ENCODE measurements at regions not wholly inside any gene's neighbourhood (a gene's known extent, or its start where the extent isn't known, plus 50 kb on each side); places are given as distances from the start of the nearest gene placed in this dataset.
A peak's percentile ranks its signal among the peaks of the same experiment; 100 is the strongest.

DNA sequence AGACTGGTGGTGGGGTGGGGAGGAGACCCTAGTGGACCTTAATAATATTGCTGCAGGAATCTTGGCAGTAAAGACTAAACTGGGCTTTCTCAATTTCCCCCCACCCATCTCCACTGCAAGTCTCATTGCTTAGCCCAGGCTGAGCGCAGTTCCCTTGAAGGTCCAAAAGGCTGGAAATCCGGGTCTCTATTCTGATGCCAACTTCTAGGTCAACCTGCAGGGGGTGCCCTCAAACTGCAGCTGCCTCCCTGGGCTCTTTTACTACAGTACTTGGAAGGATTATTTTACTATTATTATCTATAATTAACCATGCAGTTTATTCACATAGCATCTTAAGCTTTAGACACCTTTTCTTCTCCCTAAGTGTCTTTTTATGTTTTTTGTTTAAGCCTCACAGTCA is 85.4 kb upstream of the WARS2 start:
- H3K4me3 ChIP-seq (ENCODE audit: insufficient read depth, low read length), result no peak overlapping the region
- H3K36me3 ChIP-seq (ENCODE audit: insufficient read depth, low read length), result no peaks in the 10 kb centered on the region
- no peak overlapping the region for H2AFZ ChIP-seq (ENCODE audit: low read length)
- TF ChIP-seq, protein P1, sequence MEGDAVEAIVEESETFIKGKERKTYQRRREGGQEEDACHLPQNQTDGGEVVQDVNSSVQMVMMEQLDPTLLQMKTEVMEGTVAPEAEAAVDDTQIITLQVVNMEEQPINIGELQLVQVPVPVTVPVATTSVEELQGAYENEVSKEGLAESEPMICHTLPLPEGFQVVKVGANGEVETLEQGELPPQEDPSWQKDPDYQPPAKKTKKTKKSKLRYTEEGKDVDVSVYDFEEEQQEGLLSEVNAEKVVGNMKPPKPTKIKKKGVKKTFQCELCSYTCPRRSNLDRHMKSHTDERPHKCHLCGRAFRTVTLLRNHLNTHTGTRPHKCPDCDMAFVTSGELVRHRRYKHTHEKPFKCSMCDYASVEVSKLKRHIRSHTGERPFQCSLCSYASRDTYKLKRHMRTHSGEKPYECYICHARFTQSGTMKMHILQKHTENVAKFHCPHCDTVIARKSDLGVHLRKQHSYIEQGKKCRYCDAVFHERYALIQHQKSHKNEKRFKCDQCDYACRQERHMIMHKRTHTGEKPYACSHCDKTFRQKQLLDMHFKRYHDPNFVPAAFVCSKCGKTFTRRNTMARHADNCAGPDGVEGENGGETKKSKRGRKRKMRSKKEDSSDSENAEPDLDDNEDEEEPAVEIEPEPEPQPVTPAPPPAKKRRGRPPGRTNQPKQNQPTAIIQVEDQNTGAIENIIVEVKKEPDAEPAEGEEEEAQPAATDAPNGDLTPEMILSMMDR (IDR thresholded peaks at IDR 0.05; ENCODE audit: extremely low read depth, low read depth, low read length), result peak; percentile 17
- H3K4me2 ChIP-seq (ENCODE audit: insufficient read depth, low read length), result no peak overlapping the region
- no peaks in the 10 kb centered on the region for H3K79me2 ChIP-seq (ENCODE audit: insufficient read depth, low read length)
- H3K9me3 ChIP-seq (ENCODE audit: low read depth, low read length), result no peaks in the 10 kb centered on the region
- no peaks in the 10 kb centered on the region for H4K20me1 ChIP-seq (ENCODE audit: insufficient read depth, low read length)
- no peaks in the 10 kb centered on the region for H3K27me3 ChIP-seq (ENCODE audit: insufficient read depth, low read length)
- DNase-seq (ENCODE audit: insufficient read length, low spot score, missing footprints), result no peak
- H3K27ac ChIP-seq (ENCODE audit: low read depth, low read length), result no peak overlapping the region
- H3K4me1 ChIP-seq (ENCODE audit: insufficient read depth, low read length), result peaks cover 5% of the 10 kb centered on the region

- Histone ChIP-seq H4K20me1 (ENCODE audit: insufficient read depth, low read length) (no peaks in the 10 kb centered on the region), H3K36me3 (ENCODE audit: insufficient read depth, low read length) (no peaks in the 10 kb centered on the region), H3K27me3 (ENCODE audit: insufficient read depth, low read length) (no peaks in the 10 kb centered on the region), H2AFZ (ENCODE audit: low read length) (no peak overlapping the region), H3K27ac (ENCODE audit: low read depth, low read length) (no peak overlapping the region), H3K4me1 (ENCODE audit: insufficient read depth, low read length) (peaks cover under 1% of the 10 kb centered on the region), H3K79me2 (ENCODE audit: insufficient read depth, low read length) (no peaks in the 10 kb centered on the region), H3K4me3 (ENCODE audit: insufficient read depth, low read length) (no peak overlapping the region), H3K4me2 (ENCODE audit: insufficient read depth, low read length) (no peak overlapping the region), H3K9me3 (ENCODE audit: low read depth, low read length) (no peaks in the 10 kb centered on the region)
- TF ChIP-seq, protein P1 (IDR thresholded peaks at IDR 0.05; ENCODE audit: extremely low read depth, low read depth, low read length), result no peak
- DNase-seq (ENCODE audit: insufficient read length, low spot score, missing footprints), result no peak
Observed at GRCh38 chr1:119226321-119226720, 85.9 kb upstream of the WARS2 start.

- no peak overlapping the region for H3K4me2 ChIP-seq (ENCODE audit: insufficient read depth, low read length)
Observed at GRCh38 chr1:119226913-119227312, 86.5 kb upstream of the WARS2 start.

GRCh38 chr1:119227456-119227855 is 87.0 kb upstream of the WARS2 start:
- no peaks in the 10 kb centered on the region for H3K9me3 ChIP-seq (ENCODE audit: low read depth, low read length)
- TF ChIP-seq, protein P1 (IDR thresholded peaks at IDR 0.05; ENCODE audit: extremely low read depth, low read depth, low read length), result no peak
- H3K4me2 ChIP-seq (ENCODE audit: insufficient read depth, low read length), result no peak overlapping the region
- no peak overlapping the region for H3K27ac ChIP-seq (ENCODE audit: low read depth, low read length)
- no peak overlapping the region for H3K4me3 ChIP-seq (ENCODE audit: insufficient read depth, low read length)
- H4K20me1 ChIP-seq (ENCODE audit: insufficient read depth, low read length), result no peaks in the 10 kb centered on the region
- DNase-seq (ENCODE audit: insufficient read length, low spot score, missing footprints), result peak; percentile 61
- H2AFZ ChIP-seq (ENCODE audit: low read length), result no peak overlapping the region
- no peaks in the 10 kb centered on the region for H3K27me3 ChIP-seq (ENCODE audit: insufficient read depth, low read length)
- H3K79me2 ChIP-seq (ENCODE audit: insufficient read depth, low read length), result no peaks in the 10 kb centered on the region
- no peaks in the 10 kb centered on the region for H3K4me1 ChIP-seq (ENCODE audit: insufficient read depth, low read length)
- H3K36me3 ChIP-seq (ENCODE audit: insufficient read depth, low read length), result no peaks in the 10 kb centered on the region

More at GRCh38 chr1:119226913-119227312, 86.5 kb upstream of the WARS2 start:
- Histone ChIP-seq H4K20me1 (ENCODE audit: insufficient read depth, low read length) (no peaks in the 10 kb centered on the region), H3K4me1 (ENCODE audit: insufficient read depth, low read length) (no peaks in the 10 kb centered on the region), H3K27ac (ENCODE audit: low read depth, low read length) (no peak overlapping the region), H2AFZ (ENCODE audit: low read length) (no peak overlapping the region), H3K79me2 (ENCODE audit: insufficient read depth, low read length) (no peaks in the 10 kb centered on the region), H3K9me3 (ENCODE audit: low read depth, low read length) (no peaks in the 10 kb centered on the region), H3K4me3 (ENCODE audit: insufficient read depth, low read length) (no peak overlapping the region), H3K36me3 (ENCODE audit: insufficient read depth, low read length) (no peaks in the 10 kb centered on the region), H3K27me3 (ENCODE audit: insufficient read depth, low read length) (no peaks in the 10 kb centered on the region)
- no peak for DNase-seq (ENCODE audit: insufficient read length, low spot score, missing footprints)
- TF ChIP-seq, protein P1 (IDR thresholded peaks at IDR 0.05; ENCODE audit: extremely low read depth, low read depth, low read length), result no peak
